NCI-H748 (cell line): ENCODE measurements at regions not wholly inside any gene's neighbourhood (a gene's known extent, or its start where the extent isn't known, plus 50 kb on each side); places are given as distances from the start of the nearest gene placed in this dataset.
"Not testable (repeated sequence)": the region's sequence is repeated elsewhere in the genome, so short reads cannot be mapped to it uniquely, and the experiment has no call there.

Experiments
- DNase-seq: peaks from one replicate; lab custom pipeline; 2025; ENCODE audit not compliant: unreplicated experiment; lab: John Stamatoyannopoulos, UW

DNA sequence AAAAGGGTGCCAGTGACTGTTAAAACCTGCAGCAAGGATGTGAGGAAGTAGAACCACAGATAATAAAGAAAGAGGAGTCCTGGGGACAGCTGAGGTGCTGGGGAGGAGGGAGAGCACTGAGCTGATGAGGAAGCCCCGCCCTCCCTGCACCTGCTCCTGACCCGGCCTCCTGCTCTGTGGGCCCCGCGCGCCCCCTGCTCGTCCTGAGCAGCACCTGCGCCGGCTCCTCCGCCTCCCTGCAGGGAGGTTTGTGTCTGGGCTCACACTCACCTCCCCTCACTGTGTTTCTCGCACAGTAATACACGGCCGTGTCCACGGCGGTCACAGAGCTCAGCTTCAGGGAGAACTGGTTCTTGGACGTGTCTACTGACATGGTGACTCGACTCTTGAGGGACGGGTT is 797.6 kb downstream of the TMEM121 start:
- DNase-seq = not testable (repeated sequence)

DNA sequence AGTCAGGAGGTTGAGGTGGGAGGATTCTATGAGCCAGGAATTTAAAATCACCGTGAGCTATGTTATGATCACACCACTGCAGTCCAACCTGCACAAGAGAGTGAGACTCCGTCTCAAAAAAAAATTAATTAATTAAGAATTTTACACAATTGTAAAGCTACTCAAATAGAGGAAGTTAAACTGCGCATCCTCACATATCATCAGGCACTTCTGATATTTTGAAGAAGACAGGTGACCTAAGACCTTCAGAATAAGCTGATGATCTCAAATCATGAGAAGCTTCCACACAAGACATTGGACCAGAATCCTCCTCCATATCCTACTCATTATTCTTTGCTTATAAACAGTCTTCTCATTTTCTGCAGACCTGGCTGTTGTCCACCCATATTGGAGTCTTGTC is 800.9 kb downstream of the TMEM121 start:
- DNase-seq = no peak

DNA sequence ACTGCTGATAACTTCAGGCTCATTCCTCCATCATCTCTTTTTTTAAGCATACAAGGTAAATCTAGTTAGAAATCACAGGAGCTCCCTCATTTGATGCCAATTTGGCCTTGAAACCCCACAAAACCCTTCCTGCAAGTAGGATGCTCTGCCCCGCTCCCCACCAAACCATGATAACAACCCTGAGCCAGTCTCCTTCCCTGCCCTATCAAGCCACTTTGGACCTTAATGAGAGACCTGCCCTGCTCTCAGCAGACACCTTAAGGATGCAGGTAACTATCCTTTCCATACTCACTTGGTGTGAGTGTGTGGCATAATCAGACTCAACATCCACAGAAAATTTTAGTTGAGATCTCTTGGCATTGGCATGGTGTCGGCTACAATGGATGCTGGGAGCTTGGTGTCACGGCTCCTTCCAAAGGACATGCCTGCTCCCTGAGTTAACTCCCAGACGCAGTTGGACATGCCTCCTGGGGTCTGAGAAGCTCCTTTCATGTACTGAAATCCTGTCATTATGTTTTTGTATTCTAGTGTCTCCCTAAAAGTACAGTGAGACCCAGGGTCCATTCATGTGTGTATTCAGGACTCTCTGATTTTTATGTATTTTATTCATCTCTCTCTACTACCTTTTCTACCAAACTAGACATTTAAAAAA is 801.4 kb downstream of the TMEM121 start:
- not testable (repeated sequence) for DNase-seq

DNA sequence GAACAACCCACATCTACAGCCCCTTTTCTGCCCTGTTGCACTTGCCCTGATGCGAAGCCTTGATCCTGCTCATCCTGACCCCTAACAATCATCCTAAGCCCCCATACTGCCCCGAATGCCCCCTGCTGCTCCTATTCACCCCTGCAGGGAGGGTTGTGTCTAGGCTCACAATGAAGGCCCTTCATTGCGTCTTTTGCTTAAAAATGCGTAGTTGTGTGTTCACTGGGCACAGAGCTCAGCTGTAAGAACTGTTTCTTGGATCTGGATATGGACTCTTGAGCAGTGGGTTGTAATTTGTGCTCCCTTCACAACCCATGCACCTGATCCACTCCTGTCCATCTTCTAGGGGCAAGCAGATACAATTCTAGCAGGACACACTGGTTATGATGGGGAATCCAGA is 802.9 kb downstream of the TMEM121 start:
- DNase-seq = not testable (repeated sequence)

DNA sequence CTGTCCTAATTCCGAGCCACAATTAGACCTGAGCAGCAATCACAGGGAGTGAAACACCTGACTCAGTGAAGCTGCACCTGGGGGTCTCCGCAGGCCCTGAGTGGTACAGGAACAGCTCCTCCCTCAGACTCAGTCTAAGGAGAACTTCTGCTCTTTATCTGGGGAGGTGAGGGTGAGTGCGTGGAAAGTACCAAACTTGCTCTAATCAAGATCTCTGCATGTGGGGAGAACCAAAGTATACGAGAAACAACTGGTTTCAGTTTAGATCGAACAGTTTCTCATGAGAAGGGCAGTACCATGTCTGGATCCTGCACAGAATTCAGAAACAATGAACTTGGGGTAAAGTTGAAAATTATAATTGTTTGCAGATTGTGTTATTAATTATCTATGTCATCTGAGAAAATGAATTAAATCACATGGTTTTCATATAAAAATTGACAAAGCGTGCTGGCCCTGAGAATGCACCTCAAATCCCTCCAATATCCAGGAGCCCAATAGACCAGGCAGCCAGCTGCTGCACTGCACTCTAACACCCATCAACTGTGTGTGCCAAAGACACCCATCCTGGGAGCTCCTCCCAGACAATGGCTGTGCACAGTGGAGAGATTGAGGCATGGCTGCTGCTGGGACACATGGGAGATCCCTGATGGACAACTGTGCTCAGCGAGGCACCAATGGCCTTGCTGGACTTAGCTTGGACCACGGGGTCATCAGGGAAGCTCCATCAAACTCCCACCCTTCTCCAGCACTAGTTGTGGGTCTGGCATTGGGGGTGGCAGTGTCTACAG is 803.8 kb downstream of the TMEM121 start:
- not testable (repeated sequence) for DNase-seq

DNA sequence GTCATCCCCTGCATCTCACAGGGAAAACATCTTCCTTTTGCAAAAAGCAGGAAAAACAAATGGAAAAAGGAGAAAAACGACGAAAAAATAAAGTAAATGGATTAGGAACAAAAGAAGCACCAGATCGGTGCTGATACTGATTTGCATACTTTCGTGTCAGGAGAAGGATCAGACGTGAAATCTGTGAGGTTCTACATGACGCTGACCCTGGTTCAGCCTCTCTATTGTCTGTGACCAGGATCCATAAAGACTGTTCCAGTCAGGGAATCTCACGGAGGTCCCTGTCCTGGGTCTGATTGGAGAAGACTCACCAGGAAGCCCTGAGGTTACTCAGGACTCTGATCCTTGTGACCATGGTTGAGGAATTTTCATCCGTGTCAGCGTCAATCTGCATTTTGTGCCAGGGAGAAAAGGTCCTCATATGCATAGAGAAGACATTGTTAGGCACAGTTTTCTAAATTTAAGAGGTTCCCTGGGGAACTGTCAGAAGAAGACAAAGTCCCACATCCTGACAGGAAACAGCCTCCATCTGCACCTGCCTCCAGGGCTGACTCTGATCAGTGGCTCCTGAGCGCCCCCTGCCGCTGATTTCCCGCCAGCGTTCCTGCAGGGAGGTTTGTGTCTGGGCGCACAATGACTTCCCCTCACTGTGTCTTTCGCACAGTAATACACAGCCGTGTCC is 808.2 kb downstream of the TMEM121 start:
- not testable (repeated sequence) for DNase-seq

DNA sequence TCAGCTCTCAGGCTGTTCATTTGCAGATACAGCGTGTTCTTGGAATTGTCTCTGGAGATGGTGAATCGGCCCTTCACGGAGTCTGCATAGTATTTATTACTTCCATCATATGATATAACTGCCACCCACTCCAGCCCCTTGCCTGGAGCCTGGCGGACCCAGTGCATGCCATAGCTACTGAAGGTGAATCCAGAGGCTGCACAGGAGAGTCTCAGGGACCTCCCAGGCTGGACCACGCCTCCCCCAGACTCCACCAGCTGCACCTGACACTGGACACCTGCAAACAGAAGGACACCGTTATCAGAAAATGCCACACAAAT is 808.7 kb downstream of the TMEM121 start:
- not testable (repeated sequence) for DNase-seq

DNA sequence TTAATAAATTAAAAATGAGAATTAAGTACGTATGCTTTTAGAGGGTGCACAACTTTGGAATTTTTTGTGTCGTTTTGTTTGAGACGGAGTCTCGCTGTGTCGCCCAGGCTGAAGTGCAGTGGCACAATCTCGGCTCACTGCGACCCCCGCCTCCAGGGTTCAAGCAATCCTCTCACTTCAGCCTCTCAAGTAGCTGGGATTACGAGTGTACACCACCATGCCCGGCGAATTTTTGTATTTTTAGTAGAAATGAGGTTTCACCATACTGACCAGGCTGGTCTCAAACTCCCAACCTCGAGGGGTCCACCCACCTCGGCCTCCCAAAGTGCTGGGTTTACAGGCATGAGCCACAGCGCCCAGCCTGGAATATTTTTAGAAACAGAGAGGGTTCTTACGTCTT is 812.4 kb downstream of the TMEM121 start:
- DNase-seq = not testable (repeated sequence)

DNA sequence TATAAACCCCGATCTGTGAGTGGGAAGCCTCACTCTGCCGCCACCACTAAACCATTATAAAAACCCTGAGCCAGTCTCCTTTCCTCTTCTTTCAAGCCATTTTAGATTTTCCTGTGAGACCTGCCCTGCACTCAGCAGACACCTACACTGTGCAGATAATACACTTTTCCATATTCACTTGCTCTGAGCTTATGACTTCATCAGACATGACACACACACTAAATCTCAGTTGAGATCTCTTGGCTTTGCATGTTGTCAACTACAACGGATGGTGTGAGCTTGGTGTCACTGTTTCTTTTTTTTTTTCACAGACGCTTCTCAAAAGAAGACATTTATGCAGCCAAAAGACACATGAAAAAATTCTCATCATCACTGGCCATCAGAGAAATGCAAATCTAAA is 814.3 kb downstream of the TMEM121 start:
- DNase-seq = not testable (repeated sequence)

DNA sequence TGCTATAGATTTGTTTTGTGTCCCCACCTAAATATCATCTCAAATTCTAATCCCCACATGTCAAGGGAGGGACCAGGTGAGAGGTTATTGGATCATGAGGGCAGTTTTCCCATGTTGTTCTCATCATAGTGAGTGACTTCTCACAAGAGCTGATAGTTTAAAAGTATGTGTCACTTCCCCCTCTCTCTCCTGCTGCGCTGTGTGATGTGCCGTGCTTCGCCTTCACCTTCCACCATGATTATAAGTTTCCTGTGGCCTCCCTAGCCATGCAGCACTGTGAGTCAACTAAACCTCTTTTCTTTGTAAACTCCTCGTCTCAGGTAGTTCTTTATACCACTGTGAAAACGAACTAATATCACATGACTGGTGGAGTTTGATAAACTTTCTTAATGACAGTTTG is 814.8 kb downstream of the TMEM121 start:
- DNase-seq = not testable (repeated sequence)

DNA sequence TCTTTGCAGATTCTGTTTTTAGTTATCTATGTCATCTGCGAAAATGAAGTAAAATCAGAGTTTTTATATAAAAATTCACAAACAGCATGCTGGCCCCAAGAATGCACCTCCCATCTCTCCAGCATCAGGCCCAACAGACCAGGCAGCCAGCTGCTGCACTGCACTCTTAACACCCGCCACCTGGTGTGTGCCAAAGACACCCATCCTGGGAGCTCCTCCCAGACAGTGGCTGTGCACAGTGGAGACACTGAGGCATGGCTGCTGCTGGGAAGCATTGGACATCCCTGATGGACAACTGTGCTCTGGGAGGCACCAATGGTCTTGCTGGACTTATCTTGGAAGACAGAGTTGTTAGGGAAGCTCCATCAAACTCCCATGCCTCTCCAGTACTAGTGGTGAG is 817.2 kb downstream of the TMEM121 start:
- no peak for DNase-seq

DNA sequence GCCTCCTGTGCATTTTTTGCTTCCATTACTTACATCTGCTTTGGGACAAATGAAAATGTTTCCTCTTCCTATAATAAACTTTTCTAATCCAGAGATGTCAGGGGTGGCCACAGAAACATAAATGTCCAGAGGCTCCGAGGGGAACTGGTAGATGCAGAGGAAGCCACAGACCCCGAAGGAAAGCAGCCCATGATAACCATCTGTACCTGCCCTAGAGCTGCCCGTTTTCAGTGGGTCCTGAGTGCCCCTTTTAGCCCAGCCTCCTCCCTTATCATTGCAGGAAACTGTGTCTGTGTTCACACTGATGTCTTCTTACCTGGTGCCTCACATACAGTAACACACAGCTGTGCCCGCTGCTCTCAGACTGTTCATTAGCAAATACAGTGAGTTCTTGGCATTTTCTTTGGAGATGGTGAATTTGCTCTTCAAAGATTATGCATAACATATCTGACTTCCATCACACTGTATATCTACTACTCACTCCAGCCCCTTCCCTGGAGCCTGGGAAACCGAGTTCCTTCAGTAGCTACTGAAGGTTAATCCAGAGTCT is 817.8 kb downstream of the TMEM121 start:
- DNase-seq = not testable (repeated sequence)

DNA sequence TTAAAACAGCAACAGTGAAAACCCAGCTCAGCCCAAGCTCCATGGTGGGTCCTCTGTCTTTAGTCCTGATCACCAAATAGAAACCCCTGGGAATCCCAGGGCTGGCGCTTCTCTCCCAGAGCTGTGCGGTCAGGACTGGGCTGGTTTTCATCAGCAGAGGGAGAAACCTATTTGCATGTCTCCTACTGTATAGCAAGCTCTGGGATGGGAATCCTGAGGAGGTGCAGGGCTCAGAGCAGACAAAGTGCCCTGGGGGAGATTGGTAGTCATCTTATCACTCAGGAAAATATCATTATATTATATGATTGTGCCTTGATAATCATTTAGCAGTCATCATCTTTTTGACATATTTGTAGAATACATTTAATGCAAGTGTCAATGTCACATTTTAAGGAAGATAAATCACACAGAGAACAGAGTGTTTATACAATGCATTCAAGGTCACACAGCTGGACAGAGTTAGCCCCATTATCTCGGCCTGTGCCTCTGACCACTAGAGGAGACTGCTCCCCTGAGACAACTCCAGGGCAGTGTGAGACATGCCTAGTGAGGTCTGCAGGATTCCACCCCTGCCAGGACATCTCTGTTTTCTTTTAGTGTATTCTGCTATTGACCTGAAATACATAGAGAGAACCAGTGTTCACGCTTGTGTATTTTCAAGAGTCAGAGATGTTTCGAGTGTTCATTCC is 818.6 kb downstream of the TMEM121 start:
- DNase-seq = not testable (repeated sequence)

DNA sequence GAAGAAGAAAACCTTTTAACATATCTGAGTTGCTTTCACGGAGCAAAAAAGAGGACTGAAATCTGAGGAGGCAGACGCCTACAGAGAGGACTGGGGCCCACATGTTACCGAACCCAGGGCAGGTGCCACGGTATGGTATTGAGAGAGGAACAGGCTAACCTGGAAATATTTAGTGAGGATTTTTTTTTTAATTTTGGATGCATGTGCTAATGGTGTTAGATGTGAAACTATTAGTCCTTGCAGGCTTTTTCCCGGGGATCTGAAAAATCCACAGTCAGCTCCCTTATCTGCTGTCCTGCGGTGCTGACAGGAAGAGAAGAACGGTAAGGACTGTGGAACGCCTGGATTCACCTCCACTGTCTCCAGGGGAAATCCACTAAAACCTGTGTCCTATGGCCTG is 819.7 kb downstream of the TMEM121 start:
- no peak for DNase-seq

DNA sequence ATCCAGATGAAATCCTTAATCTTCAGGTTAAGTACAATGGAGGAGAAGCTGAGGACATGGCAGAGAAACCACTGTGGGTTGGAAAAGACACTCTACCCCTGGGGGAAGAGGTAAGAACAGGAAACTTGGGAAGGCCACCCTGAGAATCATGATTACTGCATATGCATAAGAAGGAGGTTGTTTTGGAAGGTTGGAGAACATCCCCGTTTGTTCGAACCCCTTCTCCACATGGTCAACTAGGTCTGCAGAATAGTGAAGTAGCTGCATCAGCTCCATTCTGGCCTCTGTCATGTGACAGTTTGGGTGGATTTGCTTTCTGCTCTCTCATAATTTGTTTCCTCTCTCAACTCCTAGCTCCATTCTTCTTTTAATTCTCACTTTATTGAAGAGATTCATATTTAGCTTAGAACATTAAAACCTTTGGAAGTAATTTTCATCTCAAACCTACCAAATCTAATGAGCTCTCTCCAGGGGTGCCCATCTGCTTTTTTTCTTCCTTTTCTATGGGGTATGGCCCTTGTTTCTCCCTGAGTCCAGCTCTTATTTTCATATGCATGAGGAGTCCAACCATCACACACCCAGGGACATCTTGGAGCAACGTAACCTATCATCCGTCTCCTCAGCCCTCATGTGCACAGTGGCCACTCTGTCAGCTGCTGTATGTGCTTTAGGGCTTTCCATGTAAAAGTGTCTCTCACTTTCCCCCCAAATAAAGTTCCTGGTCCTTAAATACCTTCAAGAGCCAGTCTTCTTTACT is 820.3 kb downstream of the TMEM121 start:
- no peak for DNase-seq

DNA sequence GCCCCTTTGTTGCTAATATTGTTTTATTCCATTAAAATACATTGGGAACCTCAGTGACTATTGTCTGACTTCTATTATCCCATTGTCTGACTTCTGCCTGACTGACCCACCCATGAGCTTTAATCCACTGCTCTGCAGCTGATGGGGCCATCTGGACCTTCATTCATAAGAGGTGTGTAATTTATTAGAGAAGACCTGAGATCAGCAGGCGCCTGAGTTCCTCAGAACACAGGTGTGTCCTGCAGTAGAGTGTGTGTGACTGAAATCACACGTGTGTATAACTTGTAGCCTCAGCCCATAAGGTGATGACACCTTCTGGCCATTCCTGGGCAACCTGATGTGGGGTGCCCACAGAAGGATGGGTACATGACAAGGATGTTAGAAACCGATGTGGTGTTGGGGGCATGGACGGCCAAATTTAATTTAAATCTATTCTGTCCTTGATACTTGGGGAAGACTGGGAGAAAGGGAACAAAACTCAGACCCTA is 821.0 kb downstream of the TMEM121 start:
- DNase-seq = no peak

DNA sequence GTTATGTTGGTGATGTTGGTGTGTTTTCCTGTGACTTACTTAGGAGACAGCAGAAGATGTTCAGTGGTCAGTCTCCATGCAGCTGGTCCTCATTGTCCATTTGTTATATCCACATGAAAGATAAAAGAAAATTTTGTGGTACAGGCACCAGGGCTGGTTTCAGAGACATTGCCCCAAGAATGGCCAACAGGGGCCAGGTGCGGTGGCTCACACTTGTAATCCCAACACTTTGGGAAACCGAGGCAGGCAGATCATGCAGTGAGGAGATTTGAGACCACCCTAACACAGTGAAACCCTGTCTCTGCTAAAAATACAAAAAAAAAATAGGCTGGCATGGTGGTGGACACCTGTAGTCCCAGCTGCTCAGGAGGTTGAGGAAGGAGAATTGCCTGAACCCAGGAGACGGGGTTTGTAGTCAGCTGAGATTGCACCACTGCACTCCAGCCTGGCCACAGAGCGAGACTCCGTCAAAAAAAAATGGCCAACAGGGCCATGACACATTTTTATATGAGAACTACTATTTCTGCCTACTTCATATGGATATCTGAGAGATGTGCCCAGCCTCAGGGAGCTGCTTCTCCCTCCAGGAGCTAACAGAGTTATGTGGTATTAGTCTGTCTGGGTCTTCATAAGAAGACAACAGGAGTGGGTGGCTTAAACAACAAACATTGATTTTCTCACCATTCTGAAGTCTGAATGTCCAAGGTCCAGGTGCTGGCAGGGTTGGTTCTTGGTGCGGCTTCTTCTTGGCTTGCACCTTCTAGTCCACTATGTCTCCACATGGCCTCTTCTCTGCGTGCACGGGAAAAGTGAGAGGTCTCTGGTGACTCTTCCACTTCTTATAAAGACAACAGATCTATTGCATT is 821.7 kb downstream of the TMEM121 start:
- no peak for DNase-seq

DNA sequence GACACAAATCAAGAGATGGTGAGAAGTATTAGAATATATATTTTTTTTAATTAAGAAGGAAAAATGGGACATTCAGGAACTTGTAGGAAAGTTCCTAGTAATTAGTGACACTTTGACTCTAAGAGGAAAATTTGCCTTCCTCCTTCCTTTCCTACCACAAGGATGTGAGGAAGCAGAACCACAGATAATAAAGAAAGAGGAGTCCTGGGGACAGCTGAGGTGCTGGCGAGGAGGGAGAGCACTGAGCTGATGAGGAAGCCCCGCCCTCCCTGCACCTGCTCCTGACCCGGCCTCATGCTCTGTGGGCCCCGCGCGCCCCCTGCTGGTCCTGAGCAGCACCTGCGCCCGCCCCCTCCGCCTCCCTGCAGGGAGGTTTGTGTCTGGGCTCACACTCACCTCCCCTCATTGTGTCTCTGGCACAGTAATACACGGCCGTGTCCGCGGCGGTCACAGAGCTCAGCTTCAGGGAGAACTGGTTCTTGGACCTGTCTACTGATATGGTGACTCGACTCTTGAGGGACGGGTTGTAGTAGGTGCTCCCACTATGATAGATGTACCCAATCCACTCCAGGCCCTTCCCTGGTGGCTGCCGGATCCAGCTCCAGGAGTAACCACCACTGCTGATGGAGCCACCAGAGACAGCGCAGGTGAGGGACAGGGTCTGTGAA is 822.6 kb downstream of the TMEM121 start:
- DNase-seq = not testable (repeated sequence)
